Uterus (tissue), 2 donors: ENCODE measurements at regions not wholly inside any gene's neighbourhood (a gene's known extent, or its start where the extent isn't known, plus 50 kb on each side); places are given as distances from the start of the nearest gene placed in this dataset.

Source experiments
- CTCF ChIP-seq, 4 experiments: fragments of 200-600 bp in 2 of 4; fragments of 450-650 bp in 2 of 4; sonication (generic) in 2 of 4; IDR thresholded peaks; one replicate each; pipeline ENCODE4 v1.5.1; 2016 to 2019; ENCODE audit warnings: antibody characterized with exemption in 4 of 4, mild to moderate bottlenecking in 2 of 4, moderate library complexity in 1 of 4
- POLR2A ChIP-seq, 2 donors: fragments of 450-650 bp; IDR thresholded peaks; one replicate each; pipeline ENCODE4 v1.6.1; 2016; ENCODE audit warnings: antibody characterized with exemption in 2 of 2, mild to moderate bottlenecking in 1 of 2, moderate library complexity in 1 of 2

- TF ChIP-seq CTCF (IDR thresholded peaks at IDR 0.05), result no peak
- TF ChIP-seq POLR2A (IDR thresholded peaks at IDR 0.05), result no peak
Observed at GRCh38 chr4:30903502-30904214, 183.5 kb downstream of the PCDH7 start.
